ENCODE measurements at regions not wholly inside any gene's neighbourhood (a gene's known extent, or its start where the extent isn't known, plus 50 kb on each side); places are given as distances from the start of the nearest gene placed in this dataset.

- TF ChIP-seq CTCF (IDR thresholded peaks at IDR 0.05; ENCODE audit: low read length) (no peak), EZH2 (optimal IDR thresholded peaks at IDR 0.05; ENCODE audit: low read depth, low read length) (no peak), EZH2phosphoT487 (IDR thresholded peaks at IDR 0.05; ENCODE audit: low read length) (no peak)
These were observed 311.5 kb downstream of the REEP3 start for GRCh38 chr10:63832686-63833085.

Measured in MM.1S (cell line).